ENCODE measurements at regions not wholly inside any gene's neighbourhood (a gene's known extent, or its start where the extent isn't known, plus 50 kb on each side); places are given as distances from the start of the nearest gene placed in this dataset.

DNA sequence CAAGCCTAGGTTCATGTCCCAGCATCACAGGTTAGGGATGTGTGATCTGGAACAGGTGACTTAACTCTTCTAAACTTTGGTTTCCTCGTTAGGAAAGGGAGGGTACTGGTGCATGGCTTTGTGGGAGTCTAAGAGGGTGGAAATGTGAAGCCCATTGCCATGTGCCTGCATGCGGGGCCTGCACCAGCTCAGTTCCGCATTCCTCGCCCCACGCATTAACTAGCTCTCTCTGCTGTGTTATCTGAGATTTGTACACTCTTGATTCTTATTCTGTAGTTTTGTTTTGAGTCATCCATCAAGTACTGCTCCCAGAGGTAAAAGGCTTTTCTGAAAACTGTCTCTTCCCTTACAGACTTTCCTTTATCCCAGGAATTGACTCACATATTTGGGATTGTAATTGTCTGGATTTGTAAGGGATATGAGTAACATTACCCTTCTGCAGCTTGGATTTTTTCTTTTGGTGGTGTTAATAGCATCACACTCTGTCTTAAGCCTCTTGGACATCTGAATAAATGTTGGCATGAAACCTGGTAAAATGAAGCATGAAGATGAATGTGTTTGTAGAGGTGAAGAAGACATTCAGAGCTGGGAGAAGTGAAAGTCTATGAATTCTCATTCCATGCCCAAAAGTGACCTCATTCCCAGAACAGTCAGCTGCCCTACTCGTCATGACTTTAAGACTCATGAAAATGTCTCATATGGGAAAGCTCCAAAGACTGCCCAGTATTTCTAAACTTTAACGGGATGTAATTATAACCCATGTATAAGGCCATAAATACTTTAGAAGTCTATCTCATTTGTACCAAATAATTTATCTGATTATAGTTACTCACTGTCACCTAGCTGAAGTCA is 357.3 kb downstream of the FOXA2 start:
- TF ChIP-seq, protein P1, sequence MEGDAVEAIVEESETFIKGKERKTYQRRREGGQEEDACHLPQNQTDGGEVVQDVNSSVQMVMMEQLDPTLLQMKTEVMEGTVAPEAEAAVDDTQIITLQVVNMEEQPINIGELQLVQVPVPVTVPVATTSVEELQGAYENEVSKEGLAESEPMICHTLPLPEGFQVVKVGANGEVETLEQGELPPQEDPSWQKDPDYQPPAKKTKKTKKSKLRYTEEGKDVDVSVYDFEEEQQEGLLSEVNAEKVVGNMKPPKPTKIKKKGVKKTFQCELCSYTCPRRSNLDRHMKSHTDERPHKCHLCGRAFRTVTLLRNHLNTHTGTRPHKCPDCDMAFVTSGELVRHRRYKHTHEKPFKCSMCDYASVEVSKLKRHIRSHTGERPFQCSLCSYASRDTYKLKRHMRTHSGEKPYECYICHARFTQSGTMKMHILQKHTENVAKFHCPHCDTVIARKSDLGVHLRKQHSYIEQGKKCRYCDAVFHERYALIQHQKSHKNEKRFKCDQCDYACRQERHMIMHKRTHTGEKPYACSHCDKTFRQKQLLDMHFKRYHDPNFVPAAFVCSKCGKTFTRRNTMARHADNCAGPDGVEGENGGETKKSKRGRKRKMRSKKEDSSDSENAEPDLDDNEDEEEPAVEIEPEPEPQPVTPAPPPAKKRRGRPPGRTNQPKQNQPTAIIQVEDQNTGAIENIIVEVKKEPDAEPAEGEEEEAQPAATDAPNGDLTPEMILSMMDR (conservative IDR thresholded peaks at IDR 0.05), result no peak
- Histone ChIP-seq H3K9ac (ENCODE audit: extremely low read depth, insufficient read length, low read length) (no peak overlapping the region), H3T11ph (ENCODE audit: low read length) (no peak overlapping the region), H2BK15ac (ENCODE audit: low read depth, low read length) (no peak overlapping the region), H2BK120ac (ENCODE audit: low read depth, low read length, poor library complexity, severe bottlenecking) (no peak overlapping the region), H3K4ac (ENCODE audit: low read depth, low read length) (no peak overlapping the region), H3K9me3 (ENCODE audit: control insufficient read depth, low read depth, low read length) (no peaks in the 10 kb centered on the region), H3K4me1 (ENCODE audit: insufficient read depth, low read length) (peaks cover 3% of the 10 kb centered on the region; the same call in 1 of the 2 replicates), H3K27ac (ENCODE audit: insufficient read length, low read depth, low read length) (no peak overlapping the region), H2AK5ac (ENCODE audit: insufficient read length, low read length) (no peak overlapping the region), H2BK5ac (ENCODE audit: insufficient read length, low read length) (no peak overlapping the region), H4K5ac (ENCODE audit: insufficient read length, low read depth, low read length) (no peak overlapping the region), H4K20me1 (ENCODE audit: control insufficient read depth, insufficient read depth, insufficient read length) (no peaks in the 10 kb centered on the region), H3K14ac (ENCODE audit: insufficient read depth, low read length) (no peak overlapping the region), H3K23ac (ENCODE audit: insufficient read length, low read depth, low read length) (no peak overlapping the region), H3K79me2 (ENCODE audit: insufficient read depth, low read length) (no peaks in the 10 kb centered on the region), H3K23me2 (ENCODE audit: insufficient read length, low read depth, low read length, poor library complexity, severe bottlenecking) (no peaks in the 10 kb centered on the region), H2BK20ac (ENCODE audit: low read depth, low read length, poor library complexity, severe bottlenecking) (no peak overlapping the region), H2BK12ac (ENCODE audit: insufficient read length, low read depth, low read length) (no peak overlapping the region), H3K56ac (ENCODE audit: insufficient read length, low read depth, low read length) (no peak overlapping the region), H4K8ac (replicated peaks; ENCODE audit: insufficient read length, low read depth, low read length) (no peak overlapping the region), H3K4me2 (ENCODE audit: insufficient read depth, insufficient read length, low read length) (no peak overlapping the region), H2AFZ (ENCODE audit: low read length) (no peak overlapping the region), H4K91ac (ENCODE audit: insufficient read length, low read depth, low read length) (no peak overlapping the region), H3K27me3 (ENCODE audit: insufficient read depth, low read length) (no peaks in the 10 kb centered on the region), H3K18ac (ENCODE audit: insufficient read length, low read depth, low read length) (no peak overlapping the region), H3K79me1 (ENCODE audit: insufficient read depth, low read depth, low read length, poor library complexity, severe bottlenecking) (no peaks in the 10 kb centered on the region)
- Mint-ChIP-seq H3K27me3 (ENCODE audit: low read depth) (no peaks in the 10 kb centered on the region), H3K9me3 (no peaks in the 10 kb centered on the region; a peak in 1 of 5 replicates), H3K36me3 (ENCODE audit: insufficient read depth in 1 of 3, low read depth in 3 of 3) (no peaks in the 10 kb centered on the region), H3K27ac (no peak overlapping the region), H3K4me3 (no peak overlapping the region), H3K4me1 (peaks cover 15 to 25% of the 10 kb centered on the region in 2 experiments)
- DNase-seq, result no peak
- no CpG with 5 or more reads among the region's 7 CpGs for WGBS (ENCODE audit: extremely low coverage, insufficient read length, low lambda C conversion rate)

All from H9 (cell line).